Neural cell (in vitro differentiated cells): ENCODE measurements at regions not wholly inside any gene's neighbourhood (a gene's known extent, or its start where the extent isn't known, plus 50 kb on each side); places are given as distances from the start of the nearest gene placed in this dataset.
"Not testable (repeated sequence)": the region's sequence is repeated elsewhere in the genome, so short reads cannot be mapped to it uniquely, and the experiment has no call there.

Experiments used
- H2AFZ ChIP-seq: fragments of 200-600, 300-800 bp; sonication (generic), shearing (Covaris generic); 2 replicates; pipeline ENCODE4 v1.6.0; 2014; ENCODE audit warnings: low read depth, mild to moderate bottlenecking, antibody characterized with exemption, low read length, moderate library complexity
- H3F3A ChIP-seq: fragments of 200-600 bp; shearing (Covaris generic); 2 replicates; pipeline ENCODE4 v1.6.1; 2016; ENCODE audit warnings: mild to moderate bottlenecking, moderate library complexity, mixed read lengths, antibody characterized with exemption, low read length; ENCODE audit not compliant: insufficient read depth, poor library complexity, severe bottlenecking
- H3K27ac ChIP-seq: fragments of 200-600, 300-800 bp; sonication (generic), shearing (Covaris generic); 2 replicates; pipeline ENCODE4 v1.5.1; 2014; ENCODE audit warnings: mild to moderate bottlenecking, low read length, moderate library complexity
- H3K27me3 ChIP-seq: fragments of 300-800, 200-600 bp; sonication (generic), shearing (Covaris generic); 2 replicates; pipeline ENCODE4 v1.6.0; 2014; ENCODE audit warnings: mild to moderate bottlenecking, low read depth, low read length, moderate library complexity; ENCODE audit not compliant: insufficient read depth
- H3K36me3 ChIP-seq: fragments of 300-800, 200-600 bp; sonication (generic), shearing (Covaris generic); 2 replicates; pipeline ENCODE4 v1.5.1; 2014; ENCODE audit warnings: mild to moderate bottlenecking, antibody characterized with exemption, low read length, moderate library complexity; ENCODE audit not compliant: insufficient read depth
- H3K4me2 ChIP-seq: fragments of 300-800, 200-600 bp; sonication (generic), shearing (Covaris generic); 2 replicates; pipeline ENCODE4 v1.6.0; 2014; ENCODE audit warnings: mild to moderate bottlenecking, low read length
- H3K4me3 ChIP-seq: fragments of 300-800, 200-600 bp; sonication (generic), shearing (Covaris generic); 2 replicates; pipeline ENCODE4 v1.5.1; 2014; ENCODE audit warnings: mild to moderate bottlenecking, low read length, moderate library complexity
- H3K79me2 ChIP-seq: fragments of 200-600 bp; shearing (Covaris generic); replicated peaks from 2 replicates; pipeline ENCODE4 v1.6.0; 2014; ENCODE audit warnings: mild to moderate bottlenecking, low read length, moderate library complexity; ENCODE audit not compliant: insufficient read depth
- H3K9ac ChIP-seq: fragments of 300-800, 200-600 bp; sonication (generic), shearing (Covaris generic); 2 replicates; pipeline ENCODE4 v1.6.1; 2016; ENCODE audit warnings: mild to moderate bottlenecking, low read length, mixed read lengths
- H3K9me2 ChIP-seq: fragments of 200-600 bp; shearing (Covaris generic); 2 replicates; pipeline ENCODE4 v1.6.1; 2016; ENCODE audit warnings: mild to moderate bottlenecking, low read length, mixed read lengths; ENCODE audit not compliant: insufficient read depth
- H3K9me3 ChIP-seq: fragments of 200-600, 300-800 bp; sonication (generic), shearing (Covaris generic); 2 replicates; pipeline ENCODE4 v1.6.1; 2016; ENCODE audit warnings: mild to moderate bottlenecking, mixed run types, low read length, moderate library complexity, mixed read lengths
- H4K20me1 ChIP-seq: fragments of 200-600 bp; shearing (Covaris generic); 2 replicates; pipeline ENCODE4 v1.6.1; 2016; ENCODE audit warnings: mild to moderate bottlenecking, mixed run types; ENCODE audit not compliant: insufficient read depth
- CTCF ChIP-seq: fragments of 450-650 bp; IDR thresholded peaks from 2 replicates; pipeline ENCODE4 v1.5.1; 2014; ENCODE audit warnings: antibody characterized with exemption, mild to moderate bottlenecking, moderate library complexity; ENCODE audit not compliant: poor library complexity, severe bottlenecking
- EP300 ChIP-seq: fragments of 450-650 bp; conservative IDR thresholded peaks from 2 replicates; pipeline ENCODE4 v1.6.1; 2014; ENCODE audit warnings: antibody characterized with exemption, mild to moderate bottlenecking, moderate library complexity; ENCODE audit not compliant: poor library complexity, severe bottlenecking
- EZH2 ChIP-seq: fragments of 200-600, 300-800 bp; shearing (Covaris generic), sonication (generic); IDR thresholded peaks from 2 replicates; pipeline ENCODE4 v1.6.1; 2014; ENCODE audit warnings: antibody characterized with exemption, low read length, borderline replicate concordance, mild to moderate bottlenecking; ENCODE audit not compliant: insufficient read depth, poor library complexity, severe bottlenecking
- MXI1 ChIP-seq: fragments of 450-650 bp; conservative IDR thresholded peaks from 2 replicates; pipeline ENCODE4 v1.6.1; 2014; ENCODE audit warnings: antibody characterized with exemption, mild to moderate bottlenecking; ENCODE audit not compliant: poor library complexity, severe bottlenecking
- POLR2AphosphoS5 ChIP-seq: IDR thresholded peaks from 2 replicates; pipeline ENCODE4 v1.6.1; 2012
- RAD21 ChIP-seq: fragments of 450-650 bp; conservative IDR thresholded peaks from 2 replicates; pipeline ENCODE4 v1.6.1; 2014; ENCODE audit warnings: antibody characterized with exemption, mild to moderate bottlenecking, moderate library complexity
- SMC3 ChIP-seq: fragments of 450-650 bp; conservative IDR thresholded peaks from 2 replicates; pipeline ENCODE4 v1.6.1; 2014; ENCODE audit warnings: antibody characterized with exemption, mild to moderate bottlenecking, moderate library complexity; ENCODE audit not compliant: poor library complexity
- TAF1 ChIP-seq: IDR thresholded peaks from 2 replicates; pipeline ENCODE4 v1.6.1; 2012; ENCODE audit warnings: low read depth
- TF ChIP-seq, protein P1 (sequence below): IDR thresholded peaks from 2 replicates; pipeline ENCODE4 v1.6.1; 2012; ENCODE audit warnings: borderline replicate concordance

DNA sequence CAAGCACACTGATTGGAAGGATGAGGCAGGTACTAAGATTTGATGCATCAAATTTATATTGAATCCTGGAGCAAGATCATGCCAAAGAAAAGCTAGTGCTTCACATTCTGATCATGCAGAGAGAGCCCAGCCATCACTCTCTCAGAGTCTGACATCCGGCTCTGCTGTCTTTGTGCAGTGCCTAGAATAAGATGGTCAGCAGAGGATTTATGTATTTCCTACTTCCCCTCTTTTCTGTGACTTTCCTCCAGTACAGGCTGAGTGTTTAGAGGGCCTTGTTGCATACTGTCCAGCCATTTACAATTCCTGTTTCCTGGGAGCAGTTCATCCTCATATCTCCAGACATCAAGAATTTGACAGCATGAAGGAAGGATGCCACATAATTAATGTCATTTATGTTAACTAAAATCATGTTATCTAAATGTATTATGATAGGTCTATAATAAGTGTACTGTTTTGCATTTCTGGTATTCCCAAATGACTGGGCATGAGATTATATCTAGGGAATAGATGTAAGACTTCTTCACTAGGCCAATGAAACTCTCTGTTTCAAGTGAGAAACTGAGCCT is 167.6 kb downstream of the EPM2A start:
- Histone ChIP-seq H3F3A (no peaks in the 10 kb centered on the region), H3K4me2 (no peak overlapping the region), H3K79me2 (no peaks in the 10 kb centered on the region), H3K4me3 (no peak overlapping the region), H3K9me3 (no peaks in the 10 kb centered on the region), H3K36me3 (no peaks in the 10 kb centered on the region), H3K9me2 (no peaks in the 10 kb centered on the region), H3K27ac (no peak overlapping the region), H3K9ac (no peak overlapping the region), H3K27me3 (no peaks in the 10 kb centered on the region), H4K20me1 (no peaks in the 10 kb centered on the region), H2AFZ (no peak overlapping the region)
- no peak for TF ChIP-seq CTCF
- TF ChIP-seq MXI1, result no peak
- no peak for TF ChIP-seq EZH2
- TF ChIP-seq, protein P1, sequence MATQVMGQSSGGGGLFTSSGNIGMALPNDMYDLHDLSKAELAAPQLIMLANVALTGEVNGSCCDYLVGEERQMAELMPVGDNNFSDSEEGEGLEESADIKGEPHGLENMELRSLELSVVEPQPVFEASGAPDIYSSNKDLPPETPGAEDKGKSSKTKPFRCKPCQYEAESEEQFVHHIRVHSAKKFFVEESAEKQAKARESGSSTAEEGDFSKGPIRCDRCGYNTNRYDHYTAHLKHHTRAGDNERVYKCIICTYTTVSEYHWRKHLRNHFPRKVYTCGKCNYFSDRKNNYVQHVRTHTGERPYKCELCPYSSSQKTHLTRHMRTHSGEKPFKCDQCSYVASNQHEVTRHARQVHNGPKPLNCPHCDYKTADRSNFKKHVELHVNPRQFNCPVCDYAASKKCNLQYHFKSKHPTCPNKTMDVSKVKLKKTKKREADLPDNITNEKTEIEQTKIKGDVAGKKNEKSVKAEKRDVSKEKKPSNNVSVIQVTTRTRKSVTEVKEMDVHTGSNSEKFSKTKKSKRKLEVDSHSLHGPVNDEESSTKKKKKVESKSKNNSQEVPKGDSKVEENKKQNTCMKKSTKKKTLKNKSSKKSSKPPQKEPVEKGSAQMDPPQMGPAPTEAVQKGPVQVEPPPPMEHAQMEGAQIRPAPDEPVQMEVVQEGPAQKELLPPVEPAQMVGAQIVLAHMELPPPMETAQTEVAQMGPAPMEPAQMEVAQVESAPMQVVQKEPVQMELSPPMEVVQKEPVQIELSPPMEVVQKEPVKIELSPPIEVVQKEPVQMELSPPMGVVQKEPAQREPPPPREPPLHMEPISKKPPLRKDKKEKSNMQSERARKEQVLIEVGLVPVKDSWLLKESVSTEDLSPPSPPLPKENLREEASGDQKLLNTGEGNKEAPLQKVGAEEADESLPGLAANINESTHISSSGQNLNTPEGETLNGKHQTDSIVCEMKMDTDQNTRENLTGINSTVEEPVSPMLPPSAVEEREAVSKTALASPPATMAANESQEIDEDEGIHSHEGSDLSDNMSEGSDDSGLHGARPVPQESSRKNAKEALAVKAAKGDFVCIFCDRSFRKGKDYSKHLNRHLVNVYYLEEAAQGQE, result no peak
- TF ChIP-seq RAD21, result no peak
- TF ChIP-seq EP300, result no peak
- no peak for TF ChIP-seq SMC3

DNA sequence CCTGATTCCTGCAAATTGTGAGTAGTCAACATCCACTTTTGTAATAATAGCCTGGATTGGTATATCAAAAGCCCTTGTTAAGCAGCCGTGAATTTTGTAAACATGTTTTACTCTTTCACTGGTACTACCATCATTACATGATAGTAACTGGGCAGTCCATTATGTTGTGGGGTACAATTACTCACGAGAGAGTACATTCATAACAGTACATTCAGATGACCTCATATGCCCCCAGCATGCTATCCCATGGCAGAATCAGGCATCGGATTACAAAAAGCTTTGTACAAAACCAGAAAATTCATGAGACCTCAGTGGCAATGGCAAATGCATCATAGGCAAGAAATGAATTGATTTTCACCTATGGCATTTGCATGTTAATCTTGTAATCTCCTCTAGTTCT is 166.2 kb downstream of the EPM2A start:
- Histone ChIP-seq H3K27ac (no peak overlapping the region), H3K79me2 (no peaks in the 10 kb centered on the region), H3K27me3 (no peaks in the 10 kb centered on the region), H3K9me3 (no peaks in the 10 kb centered on the region), H2AFZ (no peak overlapping the region), H3F3A (no peaks in the 10 kb centered on the region), H3K4me2 (no peak overlapping the region), H3K36me3 (no peaks in the 10 kb centered on the region), H3K9ac (no peak overlapping the region), H3K9me2 (no peaks in the 10 kb centered on the region), H3K4me3 (no peak overlapping the region), H4K20me1 (no peaks in the 10 kb centered on the region)
- TF ChIP-seq RAD21 (no peak), CTCF (no peak), MXI1 (no peak), POLR2AphosphoS5 (no peak), TAF1 (no peak), EZH2 (no peak), EP300 (no peak), SMC3 (no peak)
- TF ChIP-seq, protein P1, result no peak

- not testable (repeated sequence) for H3F3A ChIP-seq, H3K79me2 ChIP-seq, H3K4me3 ChIP-seq, H3K27me3 ChIP-seq, H2AFZ ChIP-seq, H3K9me2 ChIP-seq, H3K9ac ChIP-seq, H3K36me3 ChIP-seq, H3K27ac ChIP-seq, H4K20me1 ChIP-seq, H3K9me3 ChIP-seq, H3K4me2 ChIP-seq
These were observed 165.0 kb downstream of the EPM2A start for GRCh38 chr6:145570336-145570735.
